Activated naive CD4-positive, alpha-beta T cell treated with anti-CD3 and anti-CD28 coated beads, Interleukin-2, amount 50 U/mL, for 24 hours (primary cell): ENCODE measurements at regions not wholly inside any gene's neighbourhood (a gene's known extent, or its start where the extent isn't known, plus 50 kb on each side); places are given as distances from the start of the nearest gene placed in this dataset.

Source experiments
- H3K27ac Mint-ChIP-seq: one replicate; pipeline ENCODE4 v1.8.0; 2021; ENCODE audit warnings: mild to moderate bottlenecking, mixed read lengths
- H3K27me3 Mint-ChIP-seq: one replicate; pipeline ENCODE4 v1.8.0; 2021; ENCODE audit warnings: mixed read lengths
- H3K36me3 Mint-ChIP-seq: one replicate; pipeline ENCODE4 v1.8.0; 2021; ENCODE audit warnings: mixed read lengths
- H3K4me1 Mint-ChIP-seq: one replicate; pipeline ENCODE4 v1.8.0; 2021; ENCODE audit warnings: mixed read lengths
- H3K4me3 Mint-ChIP-seq: one replicate; pipeline ENCODE4 v1.8.0; 2021; ENCODE audit warnings: mild to moderate bottlenecking, mixed read lengths
- H3K9me3 Mint-ChIP-seq: one replicate; pipeline ENCODE4 v1.8.0; 2021; ENCODE audit warnings: mixed read lengths

GRCh38 chr6:156464100-156464878, 312.9 kb upstream of the ARID1B start:
- Mint-ChIP-seq H3K36me3 (no peaks in the 10 kb centered on the region), H3K9me3 (no peaks in the 10 kb centered on the region), H3K4me1 (peaks cover 5% of the 10 kb centered on the region), H3K27ac (no peak overlapping the region), H3K27me3 (peaks cover 2% of the 10 kb centered on the region), H3K4me3 (no peak overlapping the region)

GRCh38 chr6:156461647-156462046, 315.5 kb upstream of the ARID1B start:
- no peak overlapping the region for H3K4me3 Mint-ChIP-seq
- H3K27ac Mint-ChIP-seq: no peak overlapping the region
- peaks cover 5% of the 10 kb centered on the region for H3K4me1 Mint-ChIP-seq
- peaks cover 2% of the 10 kb centered on the region for H3K27me3 Mint-ChIP-seq
- H3K9me3 Mint-ChIP-seq: no peaks in the 10 kb centered on the region
- no peaks in the 10 kb centered on the region for H3K36me3 Mint-ChIP-seq

- Mint-ChIP-seq H3K4me3 (no peak overlapping the region), H3K27ac (no peak overlapping the region), H3K36me3 (peaks cover 3% of the 10 kb centered on the region), H3K27me3 (peaks cover 2% of the 10 kb centered on the region), H3K4me1 (no peaks in the 10 kb centered on the region), H3K9me3 (no peaks in the 10 kb centered on the region)
Measured at GRCh38 chr6:156457601-156458000, 319.6 kb upstream of the ARID1B start.

- Mint-ChIP-seq H3K4me3 (no peak overlapping the region), H3K36me3 (peaks cover 3% of the 10 kb centered on the region), H3K4me1 (no peaks in the 10 kb centered on the region), H3K27me3 (no peaks in the 10 kb centered on the region), H3K9me3 (no peaks in the 10 kb centered on the region), H3K27ac (no peak overlapping the region)
Measured at GRCh38 chr6:156455847-156456246, 321.3 kb upstream of the ARID1B start.

- no peak overlapping the region for H3K4me3 Mint-ChIP-seq
Measured at GRCh38 chr6:156454867-156455266, 322.3 kb upstream of the ARID1B start.

GRCh38 chr6:156451726-156452125, 325.5 kb upstream of the ARID1B start:
- Mint-ChIP-seq H3K27me3 (no peaks in the 10 kb centered on the region), H3K4me3 (no peak overlapping the region), H3K9me3 (no peaks in the 10 kb centered on the region), H3K4me1 (no peaks in the 10 kb centered on the region), H3K27ac (no peak overlapping the region), H3K36me3 (peaks cover 3% of the 10 kb centered on the region)

More at GRCh38 chr6:156454867-156455266, 322.3 kb upstream of the ARID1B start:
- Mint-ChIP-seq H3K9me3 (no peaks in the 10 kb centered on the region), H3K27me3 (no peaks in the 10 kb centered on the region), H3K27ac (no peak overlapping the region), H3K36me3 (peaks cover 3% of the 10 kb centered on the region), H3K4me1 (no peaks in the 10 kb centered on the region)

- Mint-ChIP-seq H3K27ac (no peak overlapping the region), H3K27me3 (no peaks in the 10 kb centered on the region), H3K4me1 (no peaks in the 10 kb centered on the region), H3K36me3 (peaks cover 3% of the 10 kb centered on the region), H3K9me3 (no peaks in the 10 kb centered on the region), H3K4me3 (no peak overlapping the region)
Measured at GRCh38 chr6:156451088-156451487, 326.1 kb upstream of the ARID1B start.

- H3K27ac Mint-ChIP-seq: no peak overlapping the region
- no peaks in the 10 kb centered on the region for H3K9me3 Mint-ChIP-seq
- H3K36me3 Mint-ChIP-seq: peaks cover 3% of the 10 kb centered on the region
- H3K4me1 Mint-ChIP-seq: no peaks in the 10 kb centered on the region
- no peak overlapping the region for H3K4me3 Mint-ChIP-seq
- no peaks in the 10 kb centered on the region for H3K27me3 Mint-ChIP-seq
Measured at GRCh38 chr6:156450421-156450820, 326.8 kb upstream of the ARID1B start.

GRCh38 chr6:156449569-156449968, 327.6 kb upstream of the ARID1B start:
- Mint-ChIP-seq H3K4me3 (no peak overlapping the region), H3K27me3 (no peaks in the 10 kb centered on the region), H3K27ac (no peak overlapping the region), H3K36me3 (peaks cover 3% of the 10 kb centered on the region), H3K9me3 (no peaks in the 10 kb centered on the region), H3K4me1 (no peaks in the 10 kb centered on the region)

GRCh38 chr6:156449128-156449527, 328.1 kb upstream of the ARID1B start:
- Mint-ChIP-seq H3K4me1 (no peaks in the 10 kb centered on the region), H3K36me3 (peaks cover 3% of the 10 kb centered on the region), H3K4me3 (no peak overlapping the region), H3K27ac (no peak overlapping the region), H3K27me3 (no peaks in the 10 kb centered on the region), H3K9me3 (no peaks in the 10 kb centered on the region)

GRCh38 chr6:156448579-156448978, 328.6 kb upstream of the ARID1B start:
- Mint-ChIP-seq H3K4me1 (no peaks in the 10 kb centered on the region), H3K36me3 (peaks cover 3% of the 10 kb centered on the region), H3K27me3 (no peaks in the 10 kb centered on the region), H3K27ac (no peak overlapping the region), H3K9me3 (no peaks in the 10 kb centered on the region), H3K4me3 (no peak overlapping the region)

GRCh38 chr6:156440688-156441087, 336.5 kb upstream of the ARID1B start:
- Mint-ChIP-seq H3K27me3 (no peaks in the 10 kb centered on the region), H3K4me1 (no peaks in the 10 kb centered on the region), H3K4me3 (no peak overlapping the region), H3K9me3 (no peaks in the 10 kb centered on the region), H3K27ac (no peak overlapping the region), H3K36me3 (no peaks in the 10 kb centered on the region)

GRCh38 chr6:156438350-156438923, 338.7 kb upstream of the ARID1B start:
- Mint-ChIP-seq H3K4me3 (no peak overlapping the region), H3K36me3 (no peaks in the 10 kb centered on the region), H3K27me3 (no peaks in the 10 kb centered on the region), H3K27ac (no peak overlapping the region), H3K4me1 (no peaks in the 10 kb centered on the region), H3K9me3 (no peaks in the 10 kb centered on the region)

GRCh38 chr6:156437121-156437879, 339.9 kb upstream of the ARID1B start:
- Mint-ChIP-seq H3K27me3 (no peaks in the 10 kb centered on the region), H3K27ac (no peak overlapping the region), H3K4me3 (no peak overlapping the region), H3K4me1 (no peaks in the 10 kb centered on the region), H3K36me3 (no peaks in the 10 kb centered on the region), H3K9me3 (no peaks in the 10 kb centered on the region)

- no peaks in the 10 kb centered on the region for H3K36me3 Mint-ChIP-seq
- no peaks in the 10 kb centered on the region for H3K9me3 Mint-ChIP-seq
- no peaks in the 10 kb centered on the region for H3K4me1 Mint-ChIP-seq
- no peak overlapping the region for H3K4me3 Mint-ChIP-seq
- no peaks in the 10 kb centered on the region for H3K27me3 Mint-ChIP-seq
- H3K27ac Mint-ChIP-seq: no peak overlapping the region
Measured at GRCh38 chr6:156434795-156435190, 342.4 kb upstream of the ARID1B start.
